ENCODE measurements at regions not wholly inside any gene's neighbourhood (a gene's known extent, or its start where the extent isn't known, plus 50 kb on each side); places are given as distances from the start of the nearest gene placed in this dataset.

- H3K4me3 Mint-ChIP-seq, result no peak overlapping the region
- H3K4me1 Mint-ChIP-seq, result peaks cover 16% of the 10 kb centered on the region
- ChIA-PET CTCF (interaction anchor here (0.5 kb wide), 1 partner anchor 24 kb away, joined by 4 read pairs; no protein-coding TSS in a partner anchor), POLR2A (no interaction called here)
- no peaks in the 10 kb centered on the region for H3K27me3 Mint-ChIP-seq
- no peak overlapping the region for H3K27ac Mint-ChIP-seq
- H3K36me3 Mint-ChIP-seq (ENCODE audit: low read depth), result peaks cover 2% of the 10 kb centered on the region
- H3K9me3 Mint-ChIP-seq, result peaks cover 6% of the 10 kb centered on the region
- DNase-seq, result no peak
These were observed 310.2 kb downstream of the FBXW7 start for GRCh38 chr4:152225680-152226079.

GRCh38 chr4:152224721-152225420 lies 311.0 kb downstream of the FBXW7 start:
- no peak overlapping the region for H3K4me3 Mint-ChIP-seq
- H3K27ac Mint-ChIP-seq, result no peak overlapping the region
- peaks cover 6% of the 10 kb centered on the region for H3K9me3 Mint-ChIP-seq
- no peaks in the 10 kb centered on the region for H3K27me3 Mint-ChIP-seq
- peaks cover 4% of the 10 kb centered on the region for H3K36me3 Mint-ChIP-seq (ENCODE audit: low read depth)
- no peak for DNase-seq
- CTCF ChIA-PET, result interaction anchor here (0.5 to 1.4 kb wide), 4 partner anchors 14 to 1659 kb away, joined by 3 to 4 read pairs (median 4); no protein-coding TSS in a partner anchor
- H3K4me1 Mint-ChIP-seq, result peaks cover 19% of the 10 kb centered on the region
- POLR2A ChIA-PET, result no interaction called here

- H3K9me3 Mint-ChIP-seq, result peaks cover 6% of the 10 kb centered on the region
- H3K36me3 Mint-ChIP-seq (ENCODE audit: low read depth), result peaks cover 4% of the 10 kb centered on the region
- ChIA-PET POLR2A (no interaction called here), CTCF (interaction anchor here (0.6 to 1.4 kb wide), 2 partner anchors 14 to 1659 kb away, joined by 3 to 4 read pairs; no protein-coding TSS in a partner anchor)
- peaks cover 21% of the 10 kb centered on the region for H3K4me1 Mint-ChIP-seq
- H3K27ac Mint-ChIP-seq, result no peak overlapping the region
- no peaks in the 10 kb centered on the region for H3K27me3 Mint-ChIP-seq
- no peak for DNase-seq
- H3K4me3 Mint-ChIP-seq, result no peak overlapping the region
These were observed 311.7 kb downstream of the FBXW7 start for GRCh38 chr4:152224223-152224622.

- no peak for DNase-seq
- POLR2A ChIA-PET, result no interaction called here
- CTCF ChIA-PET, result interaction anchor here (0.8 to 1.5 kb wide), 4 partner anchors 9 to 34 kb away, joined by 3 to 5 read pairs (median 4); no protein-coding TSS in a partner anchor
- peaks cover 4% of the 10 kb centered on the region for H3K36me3 Mint-ChIP-seq (ENCODE audit: low read depth)
- no peak overlapping the region for H3K4me3 Mint-ChIP-seq
- peaks cover 28% of the 10 kb centered on the region for H3K4me1 Mint-ChIP-seq
- no peak overlapping the region for H3K27ac Mint-ChIP-seq
- peaks cover 6% of the 10 kb centered on the region for H3K9me3 Mint-ChIP-seq
- H3K27me3 Mint-ChIP-seq, result no peaks in the 10 kb centered on the region
These were observed 312.3 kb downstream of the FBXW7 start for GRCh38 chr4:152223600-152223999.

GRCh38 chr4:152221816-152222516 lies 313.9 kb downstream of the FBXW7 start:
- peaks cover 4% of the 10 kb centered on the region for H3K36me3 Mint-ChIP-seq (ENCODE audit: low read depth)
- no peaks in the 10 kb centered on the region for H3K27me3 Mint-ChIP-seq
- H3K27ac Mint-ChIP-seq, result peak overlapping the region; percentile 68
- no peak overlapping the region for H3K4me3 Mint-ChIP-seq
- ChIA-PET CTCF (interaction anchor here (1.2 to 1.3 kb wide), 4 partner anchors 26 to 57 kb away, joined by 3 to 4 read pairs (median 3); no protein-coding TSS in a partner anchor), POLR2A (no interaction called here)
- no peak for DNase-seq
- H3K4me1 Mint-ChIP-seq, result peaks cover 28% of the 10 kb centered on the region
- H3K9me3 Mint-ChIP-seq, result peaks cover 4% of the 10 kb centered on the region

GRCh38 chr4:152220201-152220666 lies 315.7 kb downstream of the FBXW7 start:
- Mint-ChIP-seq H3K27ac (no peak overlapping the region), H3K36me3 (ENCODE audit: low read depth) (peaks cover 8% of the 10 kb centered on the region), H3K4me1 (peaks cover 28% of the 10 kb centered on the region), H3K9me3 (peaks cover 5% of the 10 kb centered on the region), H3K4me3 (no peak overlapping the region), H3K27me3 (no peaks in the 10 kb centered on the region)
- ChIA-PET CTCF (interaction anchor here (0.6 to 1.3 kb wide), 2 partner anchors 59 to 891 kb away, joined by 3 to 4 read pairs; no protein-coding TSS in a partner anchor), POLR2A (no interaction called here)
- DNase-seq, result no peak

GRCh38 chr4:152218576-152218975 lies 317.3 kb downstream of the FBXW7 start:
- CTCF ChIA-PET, result no interaction called here
- peaks cover 28% of the 10 kb centered on the region for H3K4me1 Mint-ChIP-seq
- H3K27ac Mint-ChIP-seq, result no peak overlapping the region
- no peaks in the 10 kb centered on the region for H3K27me3 Mint-ChIP-seq
- POLR2A ChIA-PET, result no interaction called here
- H3K9me3 Mint-ChIP-seq, result peaks cover 18% of the 10 kb centered on the region
- no peak for DNase-seq
- peaks cover 8% of the 10 kb centered on the region for H3K36me3 Mint-ChIP-seq (ENCODE audit: low read depth)
- H3K4me3 Mint-ChIP-seq, result no peak overlapping the region

- peaks cover 8% of the 10 kb centered on the region for H3K36me3 Mint-ChIP-seq (ENCODE audit: low read depth)
- no peak overlapping the region for H3K27ac Mint-ChIP-seq
- H3K4me1 Mint-ChIP-seq, result peaks cover 25% of the 10 kb centered on the region
- H3K9me3 Mint-ChIP-seq, result peaks cover 19% of the 10 kb centered on the region
- ChIA-PET POLR2A (interaction anchor here (0.5 kb wide), 1 partner anchor 1514 kb away, joined by 4 read pairs; no protein-coding TSS in a partner anchor), CTCF (no interaction called here)
- H3K4me3 Mint-ChIP-seq, result no peak overlapping the region
- H3K27me3 Mint-ChIP-seq, result no peaks in the 10 kb centered on the region
- DNase-seq, result no peak
These were observed 318.0 kb downstream of the FBXW7 start for GRCh38 chr4:152217896-152218295.

GRCh38 chr4:152211936-152212653 lies 323.8 kb downstream of the FBXW7 start:
- H3K4me3 Mint-ChIP-seq, result no peak overlapping the region

GRCh38 chr4:152209772-152210493 lies 326.0 kb downstream of the FBXW7 start:
- no peaks in the 10 kb centered on the region for H3K36me3 Mint-ChIP-seq (ENCODE audit: low read depth)
- H3K27ac Mint-ChIP-seq, result no peak overlapping the region
- H3K9me3 Mint-ChIP-seq, result peaks cover 14% of the 10 kb centered on the region
- no peak for DNase-seq
- H3K4me1 Mint-ChIP-seq, result no peaks in the 10 kb centered on the region
- H3K4me3 Mint-ChIP-seq, result no peak overlapping the region
- CTCF ChIA-PET, result interaction anchor here (1.6 to 1.7 kb wide), 2 partner anchors 12 to 14 kb away, joined by 4 read pairs; no protein-coding TSS in a partner anchor
- POLR2A ChIA-PET, result no interaction called here
- H3K27me3 Mint-ChIP-seq, result peaks cover 6% of the 10 kb centered on the region

More at GRCh38 chr4:152211936-152212653, 323.8 kb downstream of the FBXW7 start:
- no peak overlapping the region for H3K27ac Mint-ChIP-seq
- peaks cover 19% of the 10 kb centered on the region for H3K9me3 Mint-ChIP-seq
- peaks cover 6% of the 10 kb centered on the region for H3K27me3 Mint-ChIP-seq
- DNase-seq, result no peak
- H3K4me1 Mint-ChIP-seq, result no peaks in the 10 kb centered on the region
- H3K36me3 Mint-ChIP-seq (ENCODE audit: low read depth), result peaks cover 4% of the 10 kb centered on the region
- ChIA-PET POLR2A (no interaction called here), CTCF (interaction anchor here (0.9 to 1.0 kb wide), 2 partner anchors 11 to 116 kb away, joined by 3 read pairs; no protein-coding TSS in a partner anchor)

GRCh38 chr4:152207378-152207720 lies 328.5 kb downstream of the FBXW7 start:
- Mint-ChIP-seq H3K4me3 (no peak overlapping the region), H3K36me3 (ENCODE audit: low read depth) (no peaks in the 10 kb centered on the region), H3K4me1 (no peaks in the 10 kb centered on the region), H3K27ac (no peak overlapping the region), H3K9me3 (peaks cover 3% of the 10 kb centered on the region), H3K27me3 (peaks cover 6% of the 10 kb centered on the region)
- ChIA-PET POLR2A (no interaction called here), CTCF (no interaction called here)
- no peak for DNase-seq

GRCh38 chr4:152206646-152207377 lies 329.1 kb downstream of the FBXW7 start:
- H3K4me1 Mint-ChIP-seq, result peaks cover 4% of the 10 kb centered on the region
- H3K27me3 Mint-ChIP-seq, result peaks cover 9% of the 10 kb centered on the region
- no peak overlapping the region for H3K27ac Mint-ChIP-seq
- POLR2A ChIA-PET, result no interaction called here
- CTCF ChIA-PET, result no interaction called here
- no peak overlapping the region for H3K4me3 Mint-ChIP-seq
- no peaks in the 10 kb centered on the region for H3K36me3 Mint-ChIP-seq (ENCODE audit: low read depth)
- peaks cover 3% of the 10 kb centered on the region for H3K9me3 Mint-ChIP-seq
- no peak for DNase-seq
